ENCODE measurements at regions not wholly inside any gene's neighbourhood (a gene's known extent, or its start where the extent isn't known, plus 50 kb on each side); places are given as distances from the start of the nearest gene placed in this dataset.

DNA sequence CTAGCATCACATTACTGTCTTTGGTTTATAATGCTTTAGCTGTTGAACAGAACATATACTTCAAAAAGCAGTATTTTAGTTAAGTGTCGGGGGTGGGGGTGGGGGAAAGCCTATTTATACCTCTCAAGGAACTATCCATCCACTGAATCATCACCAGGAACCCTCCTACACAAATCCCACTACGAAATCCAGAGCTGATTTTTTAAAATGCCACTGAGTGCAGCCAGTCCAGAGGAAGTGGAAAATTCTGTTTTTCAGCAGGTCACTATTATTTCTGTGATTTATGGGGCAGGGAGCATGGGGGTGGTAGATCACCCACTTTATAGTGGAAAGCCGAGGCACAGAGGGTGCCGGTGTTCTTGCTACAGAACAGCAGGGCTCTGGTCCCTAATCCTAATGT lies 284.1 kb downstream of the SOX9 start:
- DNase-seq (ENCODE audit: low read depth in 1 of 2, low spot score in 1 of 2) = no peak

DNA sequence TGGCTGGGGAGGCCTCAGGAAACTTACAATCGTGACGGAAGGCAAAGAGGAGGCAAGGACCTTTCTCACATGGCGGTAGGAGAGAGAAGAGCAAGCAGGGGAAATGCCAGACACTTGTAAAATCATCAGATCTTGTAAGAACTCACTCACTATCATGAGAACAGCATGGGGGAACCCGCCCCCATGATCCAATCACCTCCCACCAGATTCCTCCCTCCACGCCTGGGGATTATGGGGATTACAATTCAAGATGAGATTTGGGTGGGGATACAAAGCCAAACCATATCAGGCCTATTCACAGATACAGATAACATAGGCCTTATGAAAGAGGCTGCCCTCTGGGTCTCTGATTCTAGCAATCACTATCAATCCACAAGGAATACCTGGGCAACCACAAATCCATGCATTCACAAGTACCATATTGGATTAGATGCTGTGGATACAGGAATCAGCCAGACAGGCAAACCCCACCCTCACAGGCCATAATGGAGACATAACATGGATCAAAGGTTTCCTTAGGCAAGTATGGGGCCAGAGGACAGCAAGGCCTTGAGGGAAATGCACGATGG lies 284.9 kb downstream of the SOX9 start:
- no peak for DNase-seq (ENCODE audit: low read depth in 1 of 2, low spot score in 1 of 2)

- no peak for DNase-seq (ENCODE audit: low read depth in 1 of 2, low spot score in 1 of 2)
Measured at GRCh38 chr17:72406498-72406897, 285.7 kb downstream of the SOX9 start.

DNA sequence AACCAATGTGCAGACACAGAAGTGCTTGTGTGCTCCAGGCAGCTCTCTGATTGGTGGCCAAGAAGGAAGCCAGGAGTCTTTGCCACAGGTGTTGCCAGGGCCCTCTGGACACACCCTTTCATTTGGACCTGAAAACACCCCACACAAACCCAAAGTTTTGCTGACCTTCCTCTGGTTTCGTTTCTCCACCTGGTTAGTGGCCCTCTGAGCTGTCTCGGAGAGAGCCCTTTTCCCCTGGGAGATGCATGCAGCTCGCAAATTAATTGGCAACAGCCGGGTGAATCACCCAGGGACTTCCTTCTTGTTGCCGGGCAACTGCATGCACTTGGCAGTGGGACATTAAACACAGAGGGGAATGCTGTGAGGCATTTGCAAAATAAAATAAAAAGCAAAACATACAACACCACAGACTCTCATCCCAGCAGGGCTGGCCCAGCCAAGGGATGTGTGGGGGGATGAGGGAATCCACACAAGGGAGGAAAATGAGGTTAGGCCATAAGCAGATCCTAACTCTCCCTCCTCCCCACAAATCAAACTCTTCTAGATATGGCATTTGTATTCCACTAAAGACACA lies 286.6 kb downstream of the SOX9 start:
- DNase-seq (ENCODE audit: low read depth in 1 of 2, low spot score in 1 of 2) = no peak

- DNase-seq (ENCODE audit: low read depth in 1 of 2, low spot score in 1 of 2) = no peak
Measured at GRCh38 chr17:72407931-72408330, 287.1 kb downstream of the SOX9 start.

DNA sequence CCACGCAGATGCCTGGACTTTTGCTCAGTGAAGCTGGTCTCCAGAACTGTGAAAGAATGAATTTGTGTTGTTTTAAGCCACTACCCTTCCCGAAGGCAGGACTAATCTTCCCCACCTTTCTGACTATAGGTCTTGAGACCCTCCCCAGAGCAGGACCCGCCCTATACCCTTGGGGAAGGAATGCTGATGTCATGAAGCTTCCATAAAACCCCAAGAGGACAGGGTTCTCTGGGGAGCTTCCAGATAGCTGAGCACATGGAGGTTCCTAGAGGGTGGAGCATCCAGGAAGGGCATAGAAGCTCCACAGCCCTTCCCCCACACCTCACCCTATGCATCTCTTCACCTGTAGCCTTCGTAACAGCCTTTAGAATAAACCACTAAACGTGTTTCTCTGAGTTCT lies 287.8 kb downstream of the SOX9 start:
- DNase-seq (ENCODE audit: low read depth in 1 of 2, low spot score in 1 of 2) = no peak

- no peak for DNase-seq (ENCODE audit: low read depth in 1 of 2, low spot score in 1 of 2)
Measured at GRCh38 chr17:72409405-72410002, 288.7 kb downstream of the SOX9 start.

DNA sequence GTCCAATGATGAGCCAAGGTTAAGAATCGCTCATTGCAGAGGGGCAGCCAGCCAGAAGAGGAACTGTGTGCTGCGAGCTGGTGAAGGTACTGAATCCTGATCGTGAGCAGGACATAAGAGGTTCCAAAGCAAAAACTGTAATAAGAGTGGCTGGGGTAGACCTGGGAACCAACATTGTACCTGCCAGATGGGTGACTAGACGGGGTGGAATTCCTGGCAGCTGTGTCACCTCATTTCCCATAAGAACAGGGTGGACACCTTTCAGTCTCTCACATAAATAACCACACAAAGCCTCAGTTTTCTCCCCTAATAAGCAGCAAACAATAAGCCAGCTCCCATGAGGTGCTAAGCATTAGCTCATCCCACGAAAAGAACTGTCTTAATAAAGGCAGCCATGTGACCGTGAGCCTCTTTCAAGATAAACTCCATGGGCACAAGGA lies 290.3 kb downstream of the SOX9 start:
- DNase-seq (ENCODE audit: low read depth in 1 of 2, low spot score in 1 of 2) = no peak

DNA sequence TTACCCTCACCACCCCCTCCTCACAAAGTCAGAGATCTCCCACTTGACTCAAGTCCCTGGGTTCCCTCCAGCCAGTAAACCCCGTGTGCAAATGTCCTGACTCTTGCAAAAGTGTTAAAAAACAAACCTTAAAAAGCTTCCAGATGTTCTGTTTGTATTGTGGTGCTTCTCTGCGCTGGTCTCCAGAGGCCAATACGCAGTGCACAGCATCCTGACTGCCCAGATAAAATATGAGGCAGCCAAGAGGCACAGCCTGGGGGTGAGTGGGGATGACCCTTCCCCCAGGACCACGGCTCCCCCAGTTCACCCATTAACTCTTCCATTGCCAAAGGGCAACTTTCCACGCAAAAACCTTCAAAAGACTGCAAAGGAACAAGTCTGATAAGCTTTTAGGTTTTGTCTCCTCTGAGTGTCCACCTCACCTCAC lies 291.8 kb downstream of the SOX9 start:
- no peak for DNase-seq (ENCODE audit: low read depth in 1 of 2, low spot score in 1 of 2)

DNA sequence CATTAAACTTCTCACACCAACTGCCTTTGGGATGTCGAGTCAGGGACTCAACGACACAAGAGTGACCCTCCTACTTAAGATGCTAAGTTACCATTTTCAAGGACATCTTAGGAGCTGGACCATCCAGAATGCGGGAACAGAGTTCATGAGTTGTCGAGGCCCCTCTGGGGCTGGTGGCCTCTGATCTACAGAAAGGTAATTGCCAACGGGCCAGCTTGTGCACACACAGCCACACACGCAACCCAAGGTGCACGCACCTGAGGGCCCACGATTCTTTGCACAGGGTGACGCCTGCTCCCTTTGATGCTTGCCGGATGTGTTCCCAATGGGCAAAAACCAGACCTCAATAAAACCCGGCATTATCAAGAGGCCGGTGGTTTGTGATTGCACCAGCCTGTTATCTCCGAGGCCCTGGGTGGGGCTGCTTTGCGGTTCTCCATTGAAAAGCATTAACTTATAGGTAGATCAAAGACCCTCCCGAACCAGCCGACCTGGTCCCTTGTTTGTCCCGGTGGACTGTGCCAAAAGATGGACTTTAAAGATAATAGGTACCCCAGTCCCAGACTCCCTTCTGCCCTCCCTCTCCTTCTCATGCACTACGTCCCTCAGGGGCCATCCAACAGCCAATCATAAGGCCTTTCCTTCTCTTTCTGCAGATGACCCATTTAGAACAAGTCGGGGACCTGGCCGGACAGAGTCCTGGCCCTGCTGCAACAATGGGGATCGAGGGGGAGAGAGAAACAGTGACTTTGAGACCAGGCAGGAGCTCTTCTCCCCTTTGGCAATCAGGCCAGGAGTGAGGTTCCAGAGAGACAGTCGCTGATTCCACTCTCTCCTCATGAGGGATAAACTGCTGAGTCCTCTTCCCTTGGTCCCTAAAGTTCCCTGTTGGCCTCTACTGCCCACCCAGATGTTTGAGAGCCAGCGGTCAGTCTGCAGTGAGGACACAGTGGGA lies 292.5 kb downstream of the SOX9 start:
- DNase-seq (ENCODE audit: low read depth in 1 of 2, low spot score in 1 of 2) = no peak

DNA sequence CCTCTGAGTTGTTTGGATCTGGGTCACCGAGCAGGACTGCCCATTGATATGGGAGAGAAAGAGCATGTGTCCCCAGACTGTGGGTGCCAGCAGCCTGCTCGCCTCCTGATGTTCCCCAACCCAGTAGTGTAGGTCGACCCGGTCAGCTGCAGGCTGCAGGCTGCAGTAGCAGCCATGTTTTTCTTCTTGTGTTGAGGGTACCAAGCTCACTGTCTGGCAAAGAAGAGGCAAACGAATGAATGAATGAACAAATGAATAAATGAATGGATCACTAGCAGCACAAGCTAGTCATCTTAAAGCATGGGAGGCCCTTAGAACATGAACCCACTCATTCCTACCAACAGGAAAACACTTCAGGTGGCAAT lies 293.2 kb downstream of the SOX9 start:
- DNase-seq (ENCODE audit: low read depth in 1 of 2, low spot score in 1 of 2) = no peak

DNA sequence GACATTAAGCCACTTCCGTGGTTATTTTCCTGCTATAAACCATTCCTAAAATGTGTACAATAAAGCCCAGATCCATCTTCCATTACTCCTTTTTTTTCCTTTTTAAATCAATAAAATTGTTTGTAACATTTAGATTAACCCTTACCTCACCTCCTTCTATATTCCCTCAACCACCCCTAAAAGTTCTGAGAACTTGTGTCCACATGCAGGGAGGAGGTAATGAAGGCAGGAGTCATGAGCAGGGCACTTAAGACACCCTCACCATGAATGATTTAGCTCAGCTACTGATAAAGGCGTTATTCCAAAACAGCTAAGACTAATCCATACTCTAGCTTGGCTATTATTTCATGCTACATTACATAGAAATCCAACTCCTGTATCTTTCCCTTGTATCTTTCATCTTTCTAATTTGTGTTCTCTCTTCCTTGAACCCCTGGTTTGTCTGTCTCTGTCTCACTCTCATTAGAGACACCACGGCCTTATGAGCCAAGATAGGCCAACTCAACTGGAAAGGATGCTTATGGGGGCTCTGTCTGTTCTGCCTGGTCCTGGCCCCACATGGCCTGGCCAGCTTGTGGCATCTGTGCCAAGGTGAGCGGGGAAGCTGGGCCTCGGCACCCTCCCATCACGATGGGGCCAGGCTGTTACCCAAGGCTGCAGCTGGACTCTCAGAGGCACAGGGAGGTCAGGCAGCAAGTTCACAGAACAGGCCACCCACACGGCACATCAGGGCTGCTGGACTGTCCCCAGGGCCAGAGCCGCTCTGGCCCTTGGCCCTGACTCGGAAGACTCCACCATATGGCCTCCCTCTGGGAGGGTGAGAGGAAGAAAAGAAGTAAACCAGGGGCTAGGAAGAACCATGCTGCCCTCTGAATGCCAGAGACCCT lies 294.4 kb downstream of the SOX9 start:
- no peak for DNase-seq (ENCODE audit: low read depth in 1 of 2, low spot score in 1 of 2)

- no peak for DNase-seq (ENCODE audit: low read depth in 1 of 2, low spot score in 1 of 2)
Measured at GRCh38 chr17:72416054-72416675, 295.3 kb downstream of the SOX9 start.

DNA sequence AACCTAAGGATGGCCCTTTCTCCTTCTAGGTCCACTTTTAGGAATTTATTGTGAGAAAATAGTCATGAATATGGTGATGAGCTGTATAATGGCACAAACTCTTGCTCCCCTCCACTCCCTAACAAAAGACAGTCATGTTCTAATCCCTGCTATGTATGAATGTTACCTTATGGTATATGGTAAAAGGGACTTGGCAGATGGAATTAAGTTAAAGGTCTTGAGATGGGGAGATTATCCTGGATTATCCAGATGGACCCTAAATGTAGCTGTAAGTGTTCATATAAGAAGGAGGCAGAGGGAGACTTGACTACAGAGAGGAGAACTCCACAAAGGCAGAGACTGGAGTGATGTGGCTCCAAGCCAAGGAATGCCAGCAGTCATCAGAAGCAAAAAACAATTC lies 296.1 kb downstream of the SOX9 start:
- no peak for DNase-seq (ENCODE audit: low read depth in 1 of 2, low spot score in 1 of 2)

DNA sequence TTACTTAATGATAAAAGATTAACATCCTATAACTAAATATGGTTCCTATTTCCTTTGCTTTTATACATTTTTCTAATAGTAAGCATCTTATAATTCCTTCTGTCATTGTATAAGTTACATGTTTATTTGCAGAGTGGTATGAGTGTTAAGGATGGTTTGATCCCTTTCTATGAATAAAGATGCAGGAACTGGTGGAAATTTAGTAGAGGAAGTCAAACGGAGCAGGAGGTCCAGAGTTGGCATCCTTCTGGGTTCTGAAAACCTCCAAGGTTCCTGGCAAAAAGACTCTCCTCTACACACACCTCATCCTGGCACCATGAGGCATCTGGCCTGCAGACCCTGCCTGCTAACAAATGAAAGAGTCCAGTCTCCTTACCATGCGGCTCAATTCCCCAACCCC lies 296.8 kb downstream of the SOX9 start:
- no peak for DNase-seq (ENCODE audit: low read depth in 1 of 2, low spot score in 1 of 2)

- no peak for DNase-seq (ENCODE audit: low read depth in 1 of 2, low spot score in 1 of 2)
Measured at GRCh38 chr17:72419866-72420774, 299.3 kb downstream of the SOX9 start.

DNA sequence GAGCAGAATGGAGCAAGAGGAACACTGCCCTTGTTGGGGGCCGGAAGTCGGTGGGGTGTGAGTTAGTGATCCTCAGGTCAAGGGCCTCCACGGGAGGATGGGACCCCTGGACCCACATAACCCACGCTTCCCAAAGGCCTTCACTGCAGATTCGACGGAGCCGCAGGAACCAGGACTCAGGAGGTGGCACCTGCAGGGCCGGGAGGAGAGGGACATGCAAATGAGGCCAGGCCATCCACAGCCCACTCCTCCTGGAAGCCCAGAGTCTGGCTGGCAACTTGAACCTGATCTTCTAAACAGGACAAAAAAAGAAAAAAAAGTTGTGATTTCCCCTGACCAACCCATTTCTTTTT lies 299.9 kb downstream of the SOX9 start:
- no peak for DNase-seq (ENCODE audit: low read depth in 1 of 2, low spot score in 1 of 2)

GRCh38 chr17:72421128-72422092 lies 300.6 kb downstream of the SOX9 start:
- no peak for DNase-seq (ENCODE audit: low read depth in 1 of 2, low spot score in 1 of 2)

DNA sequence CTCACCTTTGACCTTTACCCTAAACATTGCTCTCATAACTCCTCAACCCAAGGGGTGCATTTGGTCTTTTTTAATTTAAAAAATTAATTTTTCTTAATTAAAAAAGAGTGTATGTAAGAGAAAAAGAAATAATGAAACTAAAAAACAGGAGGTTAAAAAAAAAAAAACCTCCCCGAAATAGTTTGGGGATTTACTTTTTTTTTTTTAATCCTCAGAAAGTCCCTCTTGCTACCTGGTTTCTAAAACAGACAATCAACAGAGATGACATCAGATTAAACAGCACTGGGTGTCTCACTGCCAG lies 301.3 kb downstream of the SOX9 start:
- no peak for DNase-seq (ENCODE audit: low read depth in 1 of 2, low spot score in 1 of 2)

Measured in stimulated activated CD4-positive, alpha-beta T cell treated with anti-CD3 and anti-CD28 coated beads, Interleukin-15, amount 100 ng/mL, for 1 hour (primary cell).